ENCODE measurements at regions not wholly inside any gene's neighbourhood (a gene's known extent, or its start where the extent isn't known, plus 50 kb on each side); places are given as distances from the start of the nearest gene placed in this dataset.

GRCh38 chr12:92458996-92459395, 243.8 kb upstream of the PLEKHG7 start:
- no peaks in the 10 kb centered on the region for H3K4me1 ChIP-seq (ENCODE audit: control insufficient read depth in 2 of 2, insufficient read depth in 2 of 2, low read length in 1 of 2)

GRCh38 chr12:92457458-92458180, 245.2 kb upstream of the PLEKHG7 start:
- Histone ChIP-seq H3K27ac (ENCODE audit: low read depth in 2 of 2, low read length in 1 of 2) (no peak overlapping the region), H3K4me1 (ENCODE audit: control insufficient read depth in 2 of 2, insufficient read depth in 2 of 2, low read length in 1 of 2) (no peaks in the 10 kb centered on the region), H3K36me3 (ENCODE audit: control insufficient read depth in 2 of 2, insufficient read depth in 2 of 2, low read length in 1 of 2) (no peaks in the 10 kb centered on the region), H3K4me3 (ENCODE audit: low read depth in 1 of 2, low read length in 2 of 2) (no peak overlapping the region), H3K27me3 (ENCODE audit: control insufficient read depth in 1 of 2, insufficient read depth in 2 of 2, low read length in 2 of 2) (no peaks in the 10 kb centered on the region), H3K9me3 (ENCODE audit: control insufficient read depth in 2 of 2, insufficient read depth in 1 of 2, low read depth in 1 of 2, low read length in 1 of 2) (no peaks in the 10 kb centered on the region)
- 68 to 74% methylated on average over 4 of the region's 4 CpGs for WGBS, 2 donors

More at GRCh38 chr12:92458996-92459395, 243.8 kb upstream of the PLEKHG7 start:
- no peak overlapping the region for H3K4me3 ChIP-seq (ENCODE audit: low read depth in 1 of 2, low read length in 2 of 2)
- H3K9me3 ChIP-seq (ENCODE audit: control insufficient read depth in 2 of 2, insufficient read depth in 1 of 2, low read depth in 1 of 2, low read length in 1 of 2), result no peaks in the 10 kb centered on the region
- no peak overlapping the region for H3K27ac ChIP-seq (ENCODE audit: low read depth in 2 of 2, low read length in 1 of 2)
- H3K36me3 ChIP-seq (ENCODE audit: control insufficient read depth in 2 of 2, insufficient read depth in 2 of 2, low read length in 1 of 2), result no peaks in the 10 kb centered on the region
- no peaks in the 10 kb centered on the region for H3K27me3 ChIP-seq (ENCODE audit: control insufficient read depth in 1 of 2, insufficient read depth in 2 of 2, low read length in 2 of 2)
- WGBS, 2 donors, result 97 to 98% methylated on average over 4 of the region's 4 CpGs

GRCh38 chr12:92452763-92453162, 250.0 kb upstream of the PLEKHG7 start:
- Histone ChIP-seq H3K9me3 (ENCODE audit: control insufficient read depth in 2 of 2, insufficient read depth in 1 of 2, low read depth in 1 of 2, low read length in 1 of 2) (no peaks in the 10 kb centered on the region), H3K4me3 (ENCODE audit: low read depth in 1 of 2, low read length in 2 of 2) (no peak overlapping the region), H3K36me3 (ENCODE audit: control insufficient read depth in 2 of 2, insufficient read depth in 2 of 2, low read length in 1 of 2) (no peaks in the 10 kb centered on the region), H3K27ac (ENCODE audit: low read depth in 2 of 2, low read length in 1 of 2) (no peak overlapping the region), H3K27me3 (ENCODE audit: control insufficient read depth in 1 of 2, insufficient read depth in 2 of 2, low read length in 2 of 2) (no peaks in the 10 kb centered on the region), H3K4me1 (ENCODE audit: control insufficient read depth in 2 of 2, insufficient read depth in 2 of 2, low read length in 1 of 2) (no peaks in the 10 kb centered on the region)

- H3K9me3 ChIP-seq (ENCODE audit: control insufficient read depth in 2 of 2, insufficient read depth in 1 of 2, low read depth in 1 of 2, low read length in 1 of 2), result no peaks in the 10 kb centered on the region
- H3K36me3 ChIP-seq (ENCODE audit: control insufficient read depth in 2 of 2, insufficient read depth in 2 of 2, low read length in 1 of 2), result no peaks in the 10 kb centered on the region
- H3K4me3 ChIP-seq (ENCODE audit: low read depth in 1 of 2, low read length in 2 of 2), result no peak overlapping the region
- H3K27me3 ChIP-seq (ENCODE audit: control insufficient read depth in 1 of 2, insufficient read depth in 2 of 2, low read length in 2 of 2), result no peaks in the 10 kb centered on the region
- peak overlapping the region in 1 of 2 donors; percentile 52 for H3K27ac ChIP-seq (ENCODE audit: low read depth in 2 of 2, low read length in 1 of 2)
- WGBS, 2 donors, result 63 to 80% methylated on average over 1 of the region's 1 CpG
- peaks cover 3 to 6% of the 10 kb centered on the region in 2 donors for H3K4me1 ChIP-seq (ENCODE audit: control insufficient read depth in 2 of 2, insufficient read depth in 2 of 2, low read length in 1 of 2)
These were observed 256.7 kb upstream of the PLEKHG7 start for GRCh38 chr12:92446083-92446460.

GRCh38 chr12:92445253-92446082, 257.3 kb upstream of the PLEKHG7 start:
- no peaks in the 10 kb centered on the region for H3K9me3 ChIP-seq (ENCODE audit: control insufficient read depth in 2 of 2, insufficient read depth in 1 of 2, low read depth in 1 of 2, low read length in 1 of 2)
- whole genome bisulfite sequencing, 2 donors, result 32 to 50% methylated on average over 10 of the region's 10 CpGs
- H3K27ac ChIP-seq (ENCODE audit: low read depth in 2 of 2, low read length in 1 of 2), result peak overlapping the region; percentile 52 to 80

GRCh38 chr12:92444763-92445162, 258.0 kb upstream of the PLEKHG7 start:
- Histone ChIP-seq H3K9me3 (ENCODE audit: control insufficient read depth in 2 of 2, insufficient read depth in 1 of 2, low read depth in 1 of 2, low read length in 1 of 2) (no peaks in the 10 kb centered on the region), H3K27ac (ENCODE audit: low read depth in 2 of 2, low read length in 1 of 2) (no peak overlapping the region), H3K36me3 (ENCODE audit: control insufficient read depth in 2 of 2, insufficient read depth in 2 of 2, low read length in 1 of 2) (no peaks in the 10 kb centered on the region), H3K4me1 (ENCODE audit: control insufficient read depth in 2 of 2, insufficient read depth in 2 of 2, low read length in 1 of 2) (peaks cover 3 to 6% of the 10 kb centered on the region in 2 donors), H3K27me3 (ENCODE audit: control insufficient read depth in 1 of 2, insufficient read depth in 2 of 2, low read length in 2 of 2) (no peaks in the 10 kb centered on the region), H3K4me3 (ENCODE audit: low read depth in 1 of 2, low read length in 2 of 2) (no peak overlapping the region)
- WGBS, 2 donors, result 89 to 91% methylated on average over 9 of the region's 9 CpGs

More at GRCh38 chr12:92445253-92446082, 257.3 kb upstream of the PLEKHG7 start:
- H3K4me3 ChIP-seq (ENCODE audit: low read depth in 1 of 2, low read length in 2 of 2), result no peak overlapping the region
- no peaks in the 10 kb centered on the region for H3K27me3 ChIP-seq (ENCODE audit: control insufficient read depth in 1 of 2, insufficient read depth in 2 of 2, low read length in 2 of 2)
- H3K36me3 ChIP-seq (ENCODE audit: control insufficient read depth in 2 of 2, insufficient read depth in 2 of 2, low read length in 1 of 2), result no peaks in the 10 kb centered on the region
- H3K4me1 ChIP-seq (ENCODE audit: control insufficient read depth in 2 of 2, insufficient read depth in 2 of 2, low read length in 1 of 2), result peaks cover 3 to 6% of the 10 kb centered on the region in 2 donors

GRCh38 chr12:92442782-92443181, 260.0 kb upstream of the PLEKHG7 start:
- WGBS, 2 donors, result 82 to 85% methylated on average over 3 of the region's 3 CpGs

GRCh38 chr12:92440072-92440471, 262.7 kb upstream of the PLEKHG7 start:
- H3K27me3 ChIP-seq (ENCODE audit: control insufficient read depth in 1 of 2, insufficient read depth in 2 of 2, low read length in 2 of 2), result no peaks in the 10 kb centered on the region
- H3K9me3 ChIP-seq (ENCODE audit: control insufficient read depth in 2 of 2, insufficient read depth in 1 of 2, low read depth in 1 of 2, low read length in 1 of 2), result no peaks in the 10 kb centered on the region
- no peak overlapping the region for H3K27ac ChIP-seq (ENCODE audit: low read depth in 2 of 2, low read length in 1 of 2)
- H3K4me3 ChIP-seq (ENCODE audit: low read depth in 1 of 2, low read length in 2 of 2), result no peak overlapping the region
- 52 to 68% methylated on average over 4 of the region's 4 CpGs for WGBS, 2 donors
- peaks cover 0 to 4% of the 10 kb centered on the region in 2 donors for H3K4me1 ChIP-seq (ENCODE audit: control insufficient read depth in 2 of 2, insufficient read depth in 2 of 2, low read length in 1 of 2)
- H3K36me3 ChIP-seq (ENCODE audit: control insufficient read depth in 2 of 2, insufficient read depth in 2 of 2, low read length in 1 of 2), result no peaks in the 10 kb centered on the region

More at GRCh38 chr12:92442782-92443181, 260.0 kb upstream of the PLEKHG7 start:
- Histone ChIP-seq H3K36me3 (ENCODE audit: control insufficient read depth in 2 of 2, insufficient read depth in 2 of 2, low read length in 1 of 2) (no peaks in the 10 kb centered on the region), H3K4me1 (ENCODE audit: control insufficient read depth in 2 of 2, insufficient read depth in 2 of 2, low read length in 1 of 2) (peaks cover 3 to 6% of the 10 kb centered on the region in 2 donors), H3K9me3 (ENCODE audit: control insufficient read depth in 2 of 2, insufficient read depth in 1 of 2, low read depth in 1 of 2, low read length in 1 of 2) (no peaks in the 10 kb centered on the region), H3K27me3 (ENCODE audit: control insufficient read depth in 1 of 2, insufficient read depth in 2 of 2, low read length in 2 of 2) (no peaks in the 10 kb centered on the region), H3K27ac (ENCODE audit: low read depth in 2 of 2, low read length in 1 of 2) (no peak overlapping the region), H3K4me3 (ENCODE audit: low read depth in 1 of 2, low read length in 2 of 2) (no peak overlapping the region)

- no peaks in the 10 kb centered on the region for H3K36me3 ChIP-seq (ENCODE audit: control insufficient read depth in 2 of 2, insufficient read depth in 2 of 2, low read length in 1 of 2)
- H3K4me3 ChIP-seq (ENCODE audit: low read depth in 1 of 2, low read length in 2 of 2), result no peak overlapping the region
- H3K4me1 ChIP-seq (ENCODE audit: control insufficient read depth in 2 of 2, insufficient read depth in 2 of 2, low read length in 1 of 2), result no peaks in the 10 kb centered on the region
- no peaks in the 10 kb centered on the region for H3K27me3 ChIP-seq (ENCODE audit: control insufficient read depth in 1 of 2, insufficient read depth in 2 of 2, low read length in 2 of 2)
- no peaks in the 10 kb centered on the region for H3K9me3 ChIP-seq (ENCODE audit: control insufficient read depth in 2 of 2, insufficient read depth in 1 of 2, low read depth in 1 of 2, low read length in 1 of 2)
- H3K27ac ChIP-seq (ENCODE audit: low read depth in 2 of 2, low read length in 1 of 2), result no peak overlapping the region
- WGBS, 2 donors, result 34 to 52% methylated on average over 1 of the region's 1 CpG
These were observed 263.4 kb upstream of the PLEKHG7 start for GRCh38 chr12:92439420-92439805.
